ENCODE measurements at regions not wholly inside any gene's neighbourhood (a gene's known extent, or its start where the extent isn't known, plus 50 kb on each side); places are given as distances from the start of the nearest gene placed in this dataset.

DNA sequence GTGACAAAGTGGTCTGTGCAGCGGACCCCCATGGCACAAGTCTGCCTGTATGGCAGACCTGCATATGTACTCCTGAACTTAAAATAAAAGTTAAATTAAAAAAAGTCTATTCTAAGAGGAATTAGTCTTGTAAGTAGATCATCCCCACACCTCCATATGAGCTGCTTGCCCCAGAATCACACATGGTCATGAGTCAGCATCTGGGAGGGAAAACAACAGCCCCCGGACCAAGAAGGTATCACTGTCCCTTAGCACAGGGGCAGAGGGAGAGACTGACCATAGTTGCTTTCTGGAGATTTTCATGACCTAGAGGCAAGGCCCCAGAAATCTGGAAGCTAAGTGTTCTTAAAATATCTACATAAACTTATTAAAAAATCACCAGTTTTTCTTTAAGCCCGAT is 86.6 kb upstream of the PDK4 start:
- TF ChIP-seq MXI1 (conservative IDR thresholded peaks at IDR 0.05; ENCODE audit: poor library complexity, severe bottlenecking) (no peak), POLR2AphosphoS5 (IDR thresholded peaks at IDR 0.05) (no peak), TAF1 (IDR thresholded peaks at IDR 0.05; ENCODE audit: low read depth) (no peak), EZH2 (IDR thresholded peaks at IDR 0.05; ENCODE audit: borderline replicate concordance, insufficient read depth, low read length, poor library complexity, severe bottlenecking) (no peak), SMC3 (conservative IDR thresholded peaks at IDR 0.05; ENCODE audit: poor library complexity) (no peak)
- TF ChIP-seq, protein P1, sequence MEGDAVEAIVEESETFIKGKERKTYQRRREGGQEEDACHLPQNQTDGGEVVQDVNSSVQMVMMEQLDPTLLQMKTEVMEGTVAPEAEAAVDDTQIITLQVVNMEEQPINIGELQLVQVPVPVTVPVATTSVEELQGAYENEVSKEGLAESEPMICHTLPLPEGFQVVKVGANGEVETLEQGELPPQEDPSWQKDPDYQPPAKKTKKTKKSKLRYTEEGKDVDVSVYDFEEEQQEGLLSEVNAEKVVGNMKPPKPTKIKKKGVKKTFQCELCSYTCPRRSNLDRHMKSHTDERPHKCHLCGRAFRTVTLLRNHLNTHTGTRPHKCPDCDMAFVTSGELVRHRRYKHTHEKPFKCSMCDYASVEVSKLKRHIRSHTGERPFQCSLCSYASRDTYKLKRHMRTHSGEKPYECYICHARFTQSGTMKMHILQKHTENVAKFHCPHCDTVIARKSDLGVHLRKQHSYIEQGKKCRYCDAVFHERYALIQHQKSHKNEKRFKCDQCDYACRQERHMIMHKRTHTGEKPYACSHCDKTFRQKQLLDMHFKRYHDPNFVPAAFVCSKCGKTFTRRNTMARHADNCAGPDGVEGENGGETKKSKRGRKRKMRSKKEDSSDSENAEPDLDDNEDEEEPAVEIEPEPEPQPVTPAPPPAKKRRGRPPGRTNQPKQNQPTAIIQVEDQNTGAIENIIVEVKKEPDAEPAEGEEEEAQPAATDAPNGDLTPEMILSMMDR (IDR thresholded peaks at IDR 0.05; ENCODE audit: poor library complexity, severe bottlenecking): no peak
- TF ChIP-seq, protein P2, sequence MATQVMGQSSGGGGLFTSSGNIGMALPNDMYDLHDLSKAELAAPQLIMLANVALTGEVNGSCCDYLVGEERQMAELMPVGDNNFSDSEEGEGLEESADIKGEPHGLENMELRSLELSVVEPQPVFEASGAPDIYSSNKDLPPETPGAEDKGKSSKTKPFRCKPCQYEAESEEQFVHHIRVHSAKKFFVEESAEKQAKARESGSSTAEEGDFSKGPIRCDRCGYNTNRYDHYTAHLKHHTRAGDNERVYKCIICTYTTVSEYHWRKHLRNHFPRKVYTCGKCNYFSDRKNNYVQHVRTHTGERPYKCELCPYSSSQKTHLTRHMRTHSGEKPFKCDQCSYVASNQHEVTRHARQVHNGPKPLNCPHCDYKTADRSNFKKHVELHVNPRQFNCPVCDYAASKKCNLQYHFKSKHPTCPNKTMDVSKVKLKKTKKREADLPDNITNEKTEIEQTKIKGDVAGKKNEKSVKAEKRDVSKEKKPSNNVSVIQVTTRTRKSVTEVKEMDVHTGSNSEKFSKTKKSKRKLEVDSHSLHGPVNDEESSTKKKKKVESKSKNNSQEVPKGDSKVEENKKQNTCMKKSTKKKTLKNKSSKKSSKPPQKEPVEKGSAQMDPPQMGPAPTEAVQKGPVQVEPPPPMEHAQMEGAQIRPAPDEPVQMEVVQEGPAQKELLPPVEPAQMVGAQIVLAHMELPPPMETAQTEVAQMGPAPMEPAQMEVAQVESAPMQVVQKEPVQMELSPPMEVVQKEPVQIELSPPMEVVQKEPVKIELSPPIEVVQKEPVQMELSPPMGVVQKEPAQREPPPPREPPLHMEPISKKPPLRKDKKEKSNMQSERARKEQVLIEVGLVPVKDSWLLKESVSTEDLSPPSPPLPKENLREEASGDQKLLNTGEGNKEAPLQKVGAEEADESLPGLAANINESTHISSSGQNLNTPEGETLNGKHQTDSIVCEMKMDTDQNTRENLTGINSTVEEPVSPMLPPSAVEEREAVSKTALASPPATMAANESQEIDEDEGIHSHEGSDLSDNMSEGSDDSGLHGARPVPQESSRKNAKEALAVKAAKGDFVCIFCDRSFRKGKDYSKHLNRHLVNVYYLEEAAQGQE (IDR thresholded peaks at IDR 0.05; ENCODE audit: borderline replicate concordance): no peak
